ENCODE measurements at regions not wholly inside any gene's neighbourhood (a gene's known extent, or its start where the extent isn't known, plus 50 kb on each side); places are given as distances from the start of the nearest gene placed in this dataset.
A peak's percentile ranks its signal among the peaks of the same experiment; 100 is the strongest.

DNA sequence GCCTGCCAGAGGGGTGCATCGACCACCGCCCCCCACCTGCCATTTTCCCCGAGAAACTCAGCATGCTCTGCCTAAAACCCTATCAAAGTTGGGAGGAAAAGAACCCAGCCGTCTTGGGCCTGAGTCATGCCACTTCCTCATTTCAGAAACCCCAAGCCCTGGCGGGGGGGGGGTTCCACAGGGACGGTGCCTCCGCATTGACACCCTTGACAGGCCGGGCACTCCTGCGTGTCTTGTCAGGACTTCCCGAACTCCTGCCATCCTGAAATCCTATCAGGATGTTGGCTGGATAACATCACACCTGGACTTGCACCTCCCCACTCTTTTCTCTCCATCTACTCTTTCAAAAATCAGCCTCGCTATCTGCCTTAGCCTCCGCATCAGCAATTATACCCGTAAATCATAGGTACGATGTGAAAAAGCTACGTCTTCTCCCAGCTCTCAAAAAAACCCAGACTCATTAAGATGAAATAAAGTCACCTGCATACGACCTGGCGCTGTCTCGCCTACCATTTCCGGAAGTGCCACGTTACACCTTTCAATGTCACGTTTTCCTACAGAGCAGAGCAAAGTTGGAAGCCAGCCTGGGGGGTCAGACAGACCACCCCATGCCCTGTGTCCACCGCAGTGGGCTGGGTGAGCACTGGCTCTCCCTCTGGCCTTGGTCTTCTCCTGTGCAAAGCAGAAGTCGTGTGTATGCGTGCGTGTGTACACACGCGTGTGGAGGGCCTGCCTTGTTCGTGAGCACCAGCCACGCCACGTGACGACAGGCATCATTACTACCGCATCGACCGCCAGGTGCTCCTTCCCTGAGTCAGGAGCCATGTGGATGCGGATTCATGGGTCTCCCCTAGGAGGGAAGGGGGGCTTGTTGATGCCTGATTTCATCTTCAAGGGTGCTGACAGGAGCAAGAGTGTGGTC lies 96.7 kb downstream of the RFLNA start:
- TF ChIP-seq, protein P1, sequence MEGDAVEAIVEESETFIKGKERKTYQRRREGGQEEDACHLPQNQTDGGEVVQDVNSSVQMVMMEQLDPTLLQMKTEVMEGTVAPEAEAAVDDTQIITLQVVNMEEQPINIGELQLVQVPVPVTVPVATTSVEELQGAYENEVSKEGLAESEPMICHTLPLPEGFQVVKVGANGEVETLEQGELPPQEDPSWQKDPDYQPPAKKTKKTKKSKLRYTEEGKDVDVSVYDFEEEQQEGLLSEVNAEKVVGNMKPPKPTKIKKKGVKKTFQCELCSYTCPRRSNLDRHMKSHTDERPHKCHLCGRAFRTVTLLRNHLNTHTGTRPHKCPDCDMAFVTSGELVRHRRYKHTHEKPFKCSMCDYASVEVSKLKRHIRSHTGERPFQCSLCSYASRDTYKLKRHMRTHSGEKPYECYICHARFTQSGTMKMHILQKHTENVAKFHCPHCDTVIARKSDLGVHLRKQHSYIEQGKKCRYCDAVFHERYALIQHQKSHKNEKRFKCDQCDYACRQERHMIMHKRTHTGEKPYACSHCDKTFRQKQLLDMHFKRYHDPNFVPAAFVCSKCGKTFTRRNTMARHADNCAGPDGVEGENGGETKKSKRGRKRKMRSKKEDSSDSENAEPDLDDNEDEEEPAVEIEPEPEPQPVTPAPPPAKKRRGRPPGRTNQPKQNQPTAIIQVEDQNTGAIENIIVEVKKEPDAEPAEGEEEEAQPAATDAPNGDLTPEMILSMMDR (conservative IDR thresholded peaks at IDR 0.05), result no peak
- Mint-ChIP-seq H3K36me3 (peaks cover 4% of the 10 kb centered on the region), H3K27ac (peak overlapping the region; percentile 47), H3K9me3 (no peaks in the 10 kb centered on the region), H3K4me3 (peak overlapping the region; percentile 60), H3K4me1 (ENCODE audit: unreplicated experiment) (peaks cover 16% of the 10 kb centered on the region), H3K27me3 (no peaks in the 10 kb centered on the region)
- DNase-seq (ENCODE audit: extremely low spot score, unreplicated experiment), result no peak

DNA sequence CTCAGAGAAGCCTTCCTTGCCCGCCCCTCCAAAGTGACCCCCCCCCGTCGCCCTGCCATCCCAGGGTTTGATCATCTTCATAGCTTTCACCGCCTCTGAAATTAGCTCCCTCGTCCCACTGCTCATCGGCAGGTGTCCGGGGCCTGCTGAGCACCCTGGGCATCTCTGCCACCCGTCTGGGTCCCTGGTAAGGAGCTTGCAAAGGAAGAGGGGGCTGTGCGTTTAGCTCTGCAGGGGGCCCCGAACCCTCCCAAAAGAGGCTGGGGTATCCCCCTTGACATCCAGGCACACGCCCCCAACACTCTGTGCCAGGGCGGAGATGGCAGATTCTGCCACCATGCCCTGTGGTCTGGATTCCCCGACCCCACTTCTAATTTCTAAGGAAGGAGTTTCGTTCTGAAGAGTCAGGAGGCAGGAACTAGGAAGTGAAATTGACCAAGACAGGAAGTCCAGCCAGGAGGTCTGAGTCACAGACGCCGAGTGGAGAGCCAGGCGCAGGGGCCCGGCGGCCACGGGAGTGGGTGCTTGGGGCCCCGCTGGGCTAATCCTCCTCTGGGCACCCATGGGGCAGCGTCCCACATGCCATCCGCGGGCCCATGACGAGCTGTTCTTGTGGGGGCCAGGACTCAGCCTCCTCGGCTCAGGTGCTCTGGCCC lies 95.7 kb downstream of the RFLNA start:
- DNase-seq (ENCODE audit: extremely low spot score, unreplicated experiment), result no peak
- Mint-ChIP-seq H3K4me3 (no peak overlapping the region), H3K27me3 (no peaks in the 10 kb centered on the region), H3K9me3 (no peaks in the 10 kb centered on the region), H3K4me1 (ENCODE audit: unreplicated experiment) (peaks cover 9% of the 10 kb centered on the region), H3K27ac (no peak overlapping the region), H3K36me3 (peaks cover 4% of the 10 kb centered on the region)
- TF ChIP-seq, protein P1 (conservative IDR thresholded peaks at IDR 0.05), result no peak

GRCh38 chr12:124389725-124390441 lies 95.0 kb downstream of the RFLNA start:
- peaks cover 8% of the 10 kb centered on the region for H3K4me1 Mint-ChIP-seq (ENCODE audit: unreplicated experiment)
- H3K4me3 Mint-ChIP-seq, result peak overlapping the region; percentile 65
- no peak overlapping the region for H3K27ac Mint-ChIP-seq
- peaks cover 4% of the 10 kb centered on the region for H3K36me3 Mint-ChIP-seq
- H3K27me3 Mint-ChIP-seq, result no peaks in the 10 kb centered on the region
- no peak for DNase-seq (ENCODE audit: extremely low spot score, unreplicated experiment)
- TF ChIP-seq, protein P1 (conservative IDR thresholded peaks at IDR 0.05), result no peak
- no peaks in the 10 kb centered on the region for H3K9me3 Mint-ChIP-seq

DNA sequence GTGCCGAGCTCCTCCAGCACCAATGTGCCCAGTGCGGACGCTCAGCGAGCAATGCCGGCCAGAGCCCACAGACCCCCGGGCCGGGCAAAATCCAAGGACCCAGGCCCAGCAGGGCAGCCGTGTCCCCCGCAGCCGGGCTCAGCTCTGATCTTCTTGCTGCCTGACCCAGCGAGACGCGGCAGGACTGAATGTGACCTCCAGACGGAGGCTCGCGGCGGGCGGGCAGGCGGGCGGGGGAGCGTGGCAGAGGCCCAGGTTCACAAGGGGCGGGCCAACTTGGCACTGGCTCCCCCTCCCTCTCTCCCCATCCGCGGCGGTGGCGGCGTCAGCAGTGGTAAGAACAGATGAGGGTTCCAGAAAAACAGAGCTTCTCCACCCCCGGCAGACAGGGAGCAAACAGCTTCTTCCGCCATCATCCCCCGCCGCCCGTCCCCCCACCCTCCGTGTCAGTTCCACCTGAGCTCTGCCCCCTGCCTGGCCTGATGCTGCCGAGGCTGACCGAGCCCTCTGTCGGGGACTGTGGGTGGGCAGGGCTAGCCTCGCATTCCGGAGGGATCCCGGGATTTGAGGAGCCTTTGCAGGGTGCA lies 94.3 kb downstream of the RFLNA start:
- H3K27me3 Mint-ChIP-seq, result no peaks in the 10 kb centered on the region
- no peak for DNase-seq (ENCODE audit: extremely low spot score, unreplicated experiment)
- TF ChIP-seq, protein P1 (conservative IDR thresholded peaks at IDR 0.05), result no peak
- peaks cover 4% of the 10 kb centered on the region for H3K36me3 Mint-ChIP-seq
- H3K4me1 Mint-ChIP-seq (ENCODE audit: unreplicated experiment), result peaks cover 8% of the 10 kb centered on the region
- H3K4me3 Mint-ChIP-seq, result peak overlapping the region; percentile 65
- H3K27ac Mint-ChIP-seq, result no peak overlapping the region
- no peaks in the 10 kb centered on the region for H3K9me3 Mint-ChIP-seq

DNA sequence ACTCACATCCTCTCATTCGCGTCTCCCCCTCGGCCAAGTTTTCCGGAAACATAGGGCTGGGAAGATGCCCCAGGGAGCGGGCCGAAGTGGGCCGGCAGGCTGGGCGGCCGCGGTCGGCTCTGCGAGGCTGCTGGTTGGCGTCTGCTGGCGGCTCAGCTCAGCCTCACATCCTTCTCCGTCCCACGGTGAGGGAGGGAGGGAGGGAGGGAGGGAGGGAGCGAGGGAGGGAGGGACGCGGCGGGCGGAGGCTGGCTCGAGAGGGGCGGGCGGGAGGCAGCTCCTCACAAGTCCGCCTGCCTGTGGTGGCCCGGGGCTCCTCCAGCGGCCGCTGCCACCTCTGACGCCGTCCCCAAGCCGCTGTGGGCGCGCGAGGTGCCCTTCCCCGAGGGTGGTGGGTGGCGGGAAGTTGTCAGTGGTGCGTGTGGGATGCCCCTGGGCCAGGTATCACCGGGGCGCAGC lies 93.8 kb downstream of the RFLNA start:
- TF ChIP-seq, protein P1 (conservative IDR thresholded peaks at IDR 0.05), result no peak
- DNase-seq (ENCODE audit: extremely low spot score, unreplicated experiment), result no peak
- Mint-ChIP-seq H3K4me3 (peak overlapping the region; percentile 71), H3K27ac (no peak overlapping the region), H3K4me1 (ENCODE audit: unreplicated experiment) (peaks cover 8% of the 10 kb centered on the region), H3K9me3 (no peaks in the 10 kb centered on the region), H3K36me3 (peaks cover 4% of the 10 kb centered on the region), H3K27me3 (no peaks in the 10 kb centered on the region)
